ENCODE measurements at regions not wholly inside any gene's neighbourhood (a gene's known extent, or its start where the extent isn't known, plus 50 kb on each side); places are given as distances from the start of the nearest gene placed in this dataset.

DNA sequence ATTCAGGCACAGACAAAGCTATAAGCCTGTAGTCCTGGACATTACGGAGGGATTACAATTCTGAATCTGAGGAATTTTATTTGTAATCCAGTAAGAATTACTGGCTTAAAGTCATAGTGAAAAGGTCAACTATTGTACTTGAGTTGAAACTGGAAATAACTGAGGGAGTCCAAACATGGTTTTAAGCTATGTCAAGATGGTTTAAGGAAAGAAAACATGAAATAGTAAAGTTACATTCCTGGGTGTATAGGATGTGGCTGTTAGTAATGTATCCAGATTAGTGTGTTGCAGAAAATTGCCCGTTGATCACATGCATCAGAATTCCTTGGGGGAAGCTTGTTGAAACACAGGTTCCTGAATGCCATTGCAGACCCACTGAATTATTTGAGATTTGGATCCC, 124.8 kb upstream of the GORAB start (continued):
- TF ChIP-seq, protein P1, sequence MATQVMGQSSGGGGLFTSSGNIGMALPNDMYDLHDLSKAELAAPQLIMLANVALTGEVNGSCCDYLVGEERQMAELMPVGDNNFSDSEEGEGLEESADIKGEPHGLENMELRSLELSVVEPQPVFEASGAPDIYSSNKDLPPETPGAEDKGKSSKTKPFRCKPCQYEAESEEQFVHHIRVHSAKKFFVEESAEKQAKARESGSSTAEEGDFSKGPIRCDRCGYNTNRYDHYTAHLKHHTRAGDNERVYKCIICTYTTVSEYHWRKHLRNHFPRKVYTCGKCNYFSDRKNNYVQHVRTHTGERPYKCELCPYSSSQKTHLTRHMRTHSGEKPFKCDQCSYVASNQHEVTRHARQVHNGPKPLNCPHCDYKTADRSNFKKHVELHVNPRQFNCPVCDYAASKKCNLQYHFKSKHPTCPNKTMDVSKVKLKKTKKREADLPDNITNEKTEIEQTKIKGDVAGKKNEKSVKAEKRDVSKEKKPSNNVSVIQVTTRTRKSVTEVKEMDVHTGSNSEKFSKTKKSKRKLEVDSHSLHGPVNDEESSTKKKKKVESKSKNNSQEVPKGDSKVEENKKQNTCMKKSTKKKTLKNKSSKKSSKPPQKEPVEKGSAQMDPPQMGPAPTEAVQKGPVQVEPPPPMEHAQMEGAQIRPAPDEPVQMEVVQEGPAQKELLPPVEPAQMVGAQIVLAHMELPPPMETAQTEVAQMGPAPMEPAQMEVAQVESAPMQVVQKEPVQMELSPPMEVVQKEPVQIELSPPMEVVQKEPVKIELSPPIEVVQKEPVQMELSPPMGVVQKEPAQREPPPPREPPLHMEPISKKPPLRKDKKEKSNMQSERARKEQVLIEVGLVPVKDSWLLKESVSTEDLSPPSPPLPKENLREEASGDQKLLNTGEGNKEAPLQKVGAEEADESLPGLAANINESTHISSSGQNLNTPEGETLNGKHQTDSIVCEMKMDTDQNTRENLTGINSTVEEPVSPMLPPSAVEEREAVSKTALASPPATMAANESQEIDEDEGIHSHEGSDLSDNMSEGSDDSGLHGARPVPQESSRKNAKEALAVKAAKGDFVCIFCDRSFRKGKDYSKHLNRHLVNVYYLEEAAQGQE (IDR thresholded peaks at IDR 0.05; ENCODE audit: unreplicated experiment) = no peak

DNA sequence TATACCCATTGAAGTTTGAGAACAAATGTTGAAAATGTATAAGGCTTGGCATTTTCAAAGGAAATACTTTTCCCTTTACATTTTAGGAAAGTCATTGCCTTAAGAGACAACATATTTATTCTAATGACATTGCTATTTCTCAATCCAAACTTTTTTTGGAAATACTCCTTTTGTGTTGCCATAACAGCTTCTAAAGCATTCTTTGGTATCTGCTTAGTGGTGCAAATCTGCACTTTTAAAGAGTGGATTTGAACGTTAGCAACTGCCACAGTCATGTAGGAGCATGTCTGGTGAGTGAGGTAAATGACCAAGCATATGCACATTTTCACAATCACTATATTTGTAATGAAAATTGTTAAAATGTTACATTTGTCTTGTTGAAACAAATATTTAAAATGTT, 124.4 kb upstream of the GORAB start:
- DNase-seq (ENCODE audit: low spot score) (no peak), ATAC-seq (no peak)
- H3K4me2 ChIP-seq = no peak overlapping the region
- H3K27me3 ChIP-seq (ENCODE audit: insufficient read depth) = no peaks in the 10 kb centered on the region
- Mint-ChIP-seq H3K27me3 (ENCODE audit: insufficient read depth, low read depth, poor library complexity) (no peaks in the 10 kb centered on the region), H3K9me3 (no peaks in the 10 kb centered on the region), H3K27ac (no peak overlapping the region), H3K4me3 (no peak overlapping the region), H3K4me1 (no peaks in the 10 kb centered on the region; the same call in 2 of the 3 replicates), H3K36me3 (ENCODE audit: low read depth) (no peaks in the 10 kb centered on the region)
- H2AFZ ChIP-seq = no peak overlapping the region
- H3K9me2 ChIP-seq (ENCODE audit: insufficient read depth) = no peaks in the 10 kb centered on the region
- H4K20me1 ChIP-seq (replicated peaks; ENCODE audit: insufficient read depth) = no peaks in the 10 kb centered on the region
- H3F3A ChIP-seq (replicated peaks; ENCODE audit: low read depth) = no peaks in the 10 kb centered on the region
- no peaks in the 10 kb centered on the region for H3K79me2 ChIP-seq (replicated peaks; ENCODE audit: insufficient read depth)
- no peaks in the 10 kb centered on the region for H3K36me3 ChIP-seq (ENCODE audit: insufficient read depth)
- H3K27ac ChIP-seq (ENCODE audit: low read depth) = no peak overlapping the region
- no peaks in the 10 kb centered on the region for H3K4me1 ChIP-seq (ENCODE audit: insufficient read depth)
- H3K4me3 ChIP-seq = no peak overlapping the region
- TF ChIP-seq, protein P2, sequence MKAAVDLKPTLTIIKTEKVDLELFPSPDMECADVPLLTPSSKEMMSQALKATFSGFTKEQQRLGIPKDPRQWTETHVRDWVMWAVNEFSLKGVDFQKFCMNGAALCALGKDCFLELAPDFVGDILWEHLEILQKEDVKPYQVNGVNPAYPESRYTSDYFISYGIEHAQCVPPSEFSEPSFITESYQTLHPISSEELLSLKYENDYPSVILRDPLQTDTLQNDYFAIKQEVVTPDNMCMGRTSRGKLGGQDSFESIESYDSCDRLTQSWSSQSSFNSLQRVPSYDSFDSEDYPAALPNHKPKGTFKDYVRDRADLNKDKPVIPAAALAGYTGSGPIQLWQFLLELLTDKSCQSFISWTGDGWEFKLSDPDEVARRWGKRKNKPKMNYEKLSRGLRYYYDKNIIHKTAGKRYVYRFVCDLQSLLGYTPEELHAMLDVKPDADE (IDR thresholded peaks at IDR 0.05) = no peak
- TF ChIP-seq JUNB (IDR thresholded peaks at IDR 0.05; ENCODE audit: unreplicated experiment) (no peak), POLR2AphosphoS5 (IDR thresholded peaks at IDR 0.05; ENCODE audit: low read depth) (no peak), ZNF114 (CRISPR knock-in tag; IDR thresholded peaks at IDR 0.05) (no peak), EZH2phosphoT487 (IDR thresholded peaks at IDR 0.05; ENCODE audit: unreplicated experiment) (no peak), CREB1 (CRISPR knock-in tag; IDR thresholded peaks at IDR 0.05; ENCODE audit: low read depth) (no peak)
- TF ChIP-seq, protein P3, sequence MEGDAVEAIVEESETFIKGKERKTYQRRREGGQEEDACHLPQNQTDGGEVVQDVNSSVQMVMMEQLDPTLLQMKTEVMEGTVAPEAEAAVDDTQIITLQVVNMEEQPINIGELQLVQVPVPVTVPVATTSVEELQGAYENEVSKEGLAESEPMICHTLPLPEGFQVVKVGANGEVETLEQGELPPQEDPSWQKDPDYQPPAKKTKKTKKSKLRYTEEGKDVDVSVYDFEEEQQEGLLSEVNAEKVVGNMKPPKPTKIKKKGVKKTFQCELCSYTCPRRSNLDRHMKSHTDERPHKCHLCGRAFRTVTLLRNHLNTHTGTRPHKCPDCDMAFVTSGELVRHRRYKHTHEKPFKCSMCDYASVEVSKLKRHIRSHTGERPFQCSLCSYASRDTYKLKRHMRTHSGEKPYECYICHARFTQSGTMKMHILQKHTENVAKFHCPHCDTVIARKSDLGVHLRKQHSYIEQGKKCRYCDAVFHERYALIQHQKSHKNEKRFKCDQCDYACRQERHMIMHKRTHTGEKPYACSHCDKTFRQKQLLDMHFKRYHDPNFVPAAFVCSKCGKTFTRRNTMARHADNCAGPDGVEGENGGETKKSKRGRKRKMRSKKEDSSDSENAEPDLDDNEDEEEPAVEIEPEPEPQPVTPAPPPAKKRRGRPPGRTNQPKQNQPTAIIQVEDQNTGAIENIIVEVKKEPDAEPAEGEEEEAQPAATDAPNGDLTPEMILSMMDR (conservative IDR thresholded peaks at IDR 0.05; ENCODE audit: low read depth in 2 of 2) = no peak
- TF ChIP-seq, protein P1 (IDR thresholded peaks at IDR 0.05; ENCODE audit: unreplicated experiment) = no peak
- TF ChIP-seq, protein P4, sequence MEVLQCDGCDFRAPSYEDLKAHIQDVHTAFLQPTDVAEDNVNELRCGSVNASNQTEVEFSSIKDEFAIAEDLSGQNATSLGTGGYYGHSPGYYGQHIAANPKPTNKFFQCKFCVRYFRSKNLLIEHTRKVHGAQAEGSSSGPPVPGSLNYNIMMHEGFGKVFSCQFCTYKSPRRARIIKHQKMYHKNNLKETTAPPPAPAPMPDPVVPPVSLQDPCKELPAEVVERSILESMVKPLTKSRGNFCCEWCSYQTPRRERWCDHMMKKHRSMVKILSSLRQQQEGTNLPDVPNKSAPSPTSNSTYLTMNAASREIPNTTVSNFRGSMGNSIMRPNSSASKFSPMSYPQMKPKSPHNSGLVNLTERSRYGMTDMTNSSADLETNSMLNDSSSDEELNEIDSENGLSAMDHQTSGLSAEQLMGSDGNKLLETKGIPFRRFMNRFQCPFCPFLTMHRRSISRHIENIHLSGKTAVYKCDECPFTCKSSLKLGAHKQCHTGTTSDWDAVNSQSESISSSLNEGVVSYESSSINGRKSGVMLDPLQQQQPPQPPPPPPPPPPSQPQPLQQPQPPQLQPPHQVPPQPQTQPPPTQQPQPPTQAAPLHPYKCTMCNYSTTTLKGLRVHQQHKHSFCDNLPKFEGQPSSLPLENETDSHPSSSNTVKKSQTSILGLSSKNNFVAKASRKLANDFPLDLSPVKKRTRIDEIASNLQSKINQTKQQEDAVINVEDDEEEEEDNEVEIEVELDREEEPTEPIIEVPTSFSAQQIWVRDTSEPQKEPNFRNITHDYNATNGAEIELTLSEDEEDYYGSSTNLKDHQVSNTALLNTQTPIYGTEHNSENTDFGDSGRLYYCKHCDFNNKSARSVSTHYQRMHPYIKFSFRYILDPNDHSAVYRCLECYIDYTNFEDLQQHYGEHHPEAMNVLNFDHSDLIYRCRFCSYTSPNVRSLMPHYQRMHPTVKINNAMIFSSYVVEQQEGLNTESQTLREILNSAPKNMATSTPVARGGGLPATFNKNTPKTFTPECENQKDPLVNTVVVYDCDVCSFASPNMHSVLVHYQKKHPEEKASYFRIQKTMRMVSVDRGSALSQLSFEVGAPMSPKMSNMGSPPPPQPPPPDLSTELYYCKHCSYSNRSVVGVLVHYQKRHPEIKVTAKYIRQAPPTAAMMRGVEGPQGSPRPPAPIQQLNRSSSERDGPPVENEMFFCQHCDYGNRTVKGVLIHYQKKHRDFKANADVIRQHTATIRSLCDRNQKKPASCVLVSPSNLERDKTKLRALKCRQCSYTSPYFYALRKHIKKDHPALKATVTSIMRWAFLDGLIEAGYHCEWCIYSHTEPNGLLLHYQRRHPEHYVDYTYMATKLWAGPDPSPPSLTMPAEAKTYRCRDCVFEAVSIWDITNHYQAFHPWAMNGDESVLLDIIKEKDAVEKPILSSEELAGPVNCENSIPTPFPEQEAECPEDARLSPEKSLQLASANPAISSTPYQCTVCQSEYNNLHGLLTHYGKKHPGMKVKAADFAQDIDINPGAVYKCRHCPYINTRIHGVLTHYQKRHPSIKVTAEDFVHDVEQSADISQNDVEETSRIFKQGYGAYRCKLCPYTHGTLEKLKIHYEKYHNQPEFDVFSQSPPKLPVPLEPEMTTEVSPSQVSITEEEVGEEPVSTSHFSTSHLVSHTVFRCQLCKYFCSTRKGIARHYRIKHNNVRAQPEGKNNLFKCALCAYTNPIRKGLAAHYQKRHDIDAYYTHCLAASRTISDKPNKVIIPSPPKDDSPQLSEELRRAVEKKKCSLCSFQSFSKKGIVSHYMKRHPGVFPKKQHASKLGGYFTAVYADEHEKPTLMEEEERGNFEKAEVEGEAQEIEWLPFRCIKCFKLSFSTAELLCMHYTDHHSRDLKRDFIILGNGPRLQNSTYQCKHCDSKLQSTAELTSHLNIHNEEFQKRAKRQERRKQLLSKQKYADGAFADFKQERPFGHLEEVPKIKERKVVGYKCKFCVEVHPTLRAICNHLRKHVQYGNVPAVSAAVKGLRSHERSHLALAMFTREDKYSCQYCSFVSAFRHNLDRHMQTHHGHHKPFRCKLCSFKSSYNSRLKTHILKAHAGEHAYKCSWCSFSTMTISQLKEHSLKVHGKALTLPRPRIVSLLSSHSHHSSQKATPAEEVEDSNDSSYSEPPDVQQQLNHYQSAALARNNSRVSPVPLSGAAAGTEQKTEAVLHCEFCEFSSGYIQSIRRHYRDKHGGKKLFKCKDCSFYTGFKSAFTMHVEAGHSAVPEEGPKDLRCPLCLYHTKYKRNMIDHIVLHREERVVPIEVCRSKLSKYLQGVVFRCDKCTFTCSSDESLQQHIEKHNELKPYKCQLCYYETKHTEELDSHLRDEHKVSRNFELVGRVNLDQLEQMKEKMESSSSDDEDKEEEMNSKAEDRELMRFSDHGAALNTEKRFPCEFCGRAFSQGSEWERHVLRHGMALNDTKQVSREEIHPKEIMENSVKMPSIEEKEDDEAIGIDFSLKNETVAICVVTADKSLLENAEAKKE (CRISPR knock-in tag; IDR thresholded peaks at IDR 0.05) = no peak
